ENCODE measurements at regions not wholly inside any gene's neighbourhood (a gene's known extent, or its start where the extent isn't known, plus 50 kb on each side); places are given as distances from the start of the nearest gene placed in this dataset.

- H3K4me2 ChIP-seq (ENCODE audit: low read depth, low read length) = no peak overlapping the region
- BruUV-seq (replicated peaks) = no TSS peak
- intact Hi-C loops (cut with micrococcal nuclease; ENCODE audit: unreplicated experiment) = no loop called here
- no peaks in the 10 kb centered on the region for H3K4me1 ChIP-seq (ENCODE audit: insufficient read depth, low read length)
- no peak overlapping the region for H3K9ac ChIP-seq (ENCODE audit: insufficient read depth, low read depth, low read length)
- H2AFZ ChIP-seq (ENCODE audit: low read length) = no peak overlapping the region
- TF ChIP-seq SMAD9 (CRISPR knock-in tag; IDR thresholded peaks at IDR 0.05) = no peak
- no peak for TF ChIP-seq MIXL1 (CRISPR knock-in tag; IDR thresholded peaks at IDR 0.05)
- TF ChIP-seq HOXD1 (CRISPR knock-in tag; IDR thresholded peaks at IDR 0.05) = no peak
- no peak for TF ChIP-seq ZNF589 (CRISPR knock-in tag; conservative IDR thresholded peaks at IDR 0.05)
- TF ChIP-seq PRDM10 (CRISPR knock-in tag; IDR thresholded peaks at IDR 0.05; ENCODE audit: low read depth) = no peak
- no peak for TF ChIP-seq SRSF1 (optimal IDR thresholded peaks at IDR 0.05; ENCODE audit: low read depth, low read length)
- TF ChIP-seq CAMTA2 (CRISPR knock-in tag; IDR thresholded peaks at IDR 0.05; ENCODE audit: borderline replicate concordance) = no peak
- no peak for TF ChIP-seq ZNF816 (CRISPR knock-in tag; IDR thresholded peaks at IDR 0.05; ENCODE audit: borderline replicate concordance)
- no peak for TF ChIP-seq MLLT10 (CRISPR knock-in tag; IDR thresholded peaks at IDR 0.05)
- no peak for TF ChIP-seq PHF21A (CRISPR knock-in tag; IDR thresholded peaks at IDR 0.05)
- no peak for TF ChIP-seq JARID2 (CRISPR knock-in tag; IDR thresholded peaks at IDR 0.05; ENCODE audit: insufficient replicate concordance)
- TF ChIP-seq DNMT3B (CRISPR knock-in tag; conservative IDR thresholded peaks at IDR 0.05) = no peak
- no peak for TF ChIP-seq ZNF207 (IDR thresholded peaks at IDR 0.05; ENCODE audit: borderline replicate concordance)
- TF ChIP-seq SP4 (CRISPR knock-in tag; IDR thresholded peaks at IDR 0.05) = no peak
- TF ChIP-seq ZNF280D (CRISPR knock-in tag; IDR thresholded peaks at IDR 0.05) = no peak
- TF ChIP-seq GTF2F1 (IDR thresholded peaks at IDR 0.05; ENCODE audit: low read length) = no peak
- TF ChIP-seq EP300 (IDR thresholded peaks at IDR 0.05; ENCODE audit: low read depth in 2 of 2, low read length in 2 of 2) = no peak
- no peak for TF ChIP-seq EP300 (CRISPR knock-in tag; IDR thresholded peaks at IDR 0.05; ENCODE audit: borderline replicate concordance)
- FAIRE-seq = no peak
- no peaks in the 10 kb centered on the region for H3K36me3 ChIP-seq (replicated peaks in 1 of 2; ENCODE audit: control insufficient read depth in 1 of 2, insufficient read depth in 2 of 2, low read length in 2 of 2)
- in situ Hi-C loops (cut with HindIII; ENCODE audit: extremely low pct_ligation_motif_present, low pct_unique_long_range_greater_than_20kb) = no loop called here
- H4K20me1 ChIP-seq (ENCODE audit: insufficient read depth, low read length) = no peaks in the 10 kb centered on the region
- H3K27ac ChIP-seq (ENCODE audit: extremely low read length, insufficient read depth, low read length) = no peak overlapping the region
- no peak for ATAC-seq
- H3K9me3 ChIP-seq (ENCODE audit: low read length) = no peaks in the 10 kb centered on the region
- ChIA-PET CTCF (ENCODE audit: low intra/inter-chr PET ratio, low total read pairs) (no interaction called here), POLR2A (no interaction called here)
- H3K79me2 ChIP-seq (ENCODE audit: insufficient read depth, low read length) = no peaks in the 10 kb centered on the region
- H3K4me3 ChIP-seq (replicated peaks in 1 of 3; ENCODE audit: insufficient read depth in 1 of 3, low read depth in 2 of 3, low read length in 3 of 3) = no peak overlapping the region
- no peak for DNase-seq (ENCODE audit: low spot score)
- no peaks in the 10 kb centered on the region for H3K27me3 ChIP-seq (ENCODE audit: control insufficient read depth in 1 of 2, insufficient read depth in 2 of 2, low read length in 2 of 2)
- 0% methylated on average over 3 of the region's 7 CpGs for WGBS (ENCODE audit: low lambda C conversion rate)
Measured at GRCh38 chr18:47506897-47507296, 255.4 kb upstream of the SKOR2 start.
